Mucosa of descending colon (tissue), 3 donors: ENCODE measurements at regions not wholly inside any gene's neighbourhood (a gene's known extent, or its start where the extent isn't known, plus 50 kb on each side); places are given as distances from the start of the nearest gene placed in this dataset.

Experiments used
- ATAC-seq: fragments of 200-7000 bp; cut with Tn5 transposase; one replicate; pipeline ENCODE4 v1.9.1; 2020; ENCODE audit warnings: mild to moderate bottlenecking, moderate library complexity
- DNase-seq, 3 donors: peaks; one replicate each; pipeline ENCODE4 v3.0.0-alpha.2; 2020
- H3K36me3 ChIP-seq: fragments of 200-600 bp; one replicate; pipeline ENCODE4 v1.8.0; 2021; ENCODE audit warnings: low read depth, mild to moderate bottlenecking
- H3K4me1 ChIP-seq: fragments of 200-600 bp; one replicate; pipeline ENCODE4 v1.8.0; 2021; ENCODE audit warnings: low read depth, mild to moderate bottlenecking
- H3K4me3 ChIP-seq: fragments of 200-600 bp; one replicate; pipeline ENCODE4 v1.8.0; 2021; ENCODE audit warnings: mild to moderate bottlenecking
- H3K9me3 ChIP-seq: fragments of 200-600 bp; one replicate; pipeline ENCODE4 v1.8.0; 2021; ENCODE audit warnings: mild to moderate bottlenecking
- intact Hi-C, 2 donors: fragments of 100-400 bp; cut with DNase I in 1 of 2; cut with micrococcal nuclease in 1 of 2; formaldehyde crosslinking; loops; one replicate each; pipeline versions ENCODE4 v1.11.0 to v1.11.1; 2022; cut with DNase I, micrococcal nuclease
- TF ChIP-seq, protein P1 (sequence below): fragments of 200-600 bp; IDR thresholded peaks from one replicate; pipeline ENCODE4 v1.8.0; 2022; ENCODE audit warnings: antibody characterized with exemption, mild to moderate bottlenecking
- donor health status: DM: no; HTN: no; CAD: no; lungs with moderate emphysema.
- donor health status: DM: no; HTN: no; CAD: no.
- donor health status: DM: no; HTN: yes; CAD: no.

DNA sequence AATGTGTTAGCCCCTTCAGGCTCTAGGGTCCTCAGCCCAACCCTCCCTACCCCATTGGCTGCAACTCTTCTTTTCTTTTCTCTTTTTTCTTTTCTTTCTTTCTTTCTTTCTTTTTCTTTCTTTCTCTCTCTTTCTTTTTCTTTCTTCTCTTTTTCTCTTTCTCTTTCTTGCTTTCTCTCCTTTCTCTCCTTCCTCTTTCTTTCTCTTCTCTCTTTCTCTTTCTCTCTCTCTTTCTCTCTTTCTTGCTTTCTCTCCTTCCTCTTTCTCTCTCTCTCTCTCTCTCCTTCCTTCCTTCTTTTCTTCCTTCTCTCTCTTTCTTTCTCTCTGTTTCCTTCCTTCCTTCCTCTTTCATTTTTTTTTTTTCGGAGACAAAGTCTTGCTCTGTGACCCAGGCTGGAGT, 458.9 kb downstream of the TYW1 start:
- Histone ChIP-seq H3K4me3 (no peak overlapping the region), H3K4me1 (no peaks in the 10 kb centered on the region), H3K36me3 (no peaks in the 10 kb centered on the region), H3K9me3 (no peaks in the 10 kb centered on the region)
- DNase-seq (no peak), ATAC-seq (no peak)
- intact Hi-C loops = no loop called here
- TF ChIP-seq, protein P1, sequence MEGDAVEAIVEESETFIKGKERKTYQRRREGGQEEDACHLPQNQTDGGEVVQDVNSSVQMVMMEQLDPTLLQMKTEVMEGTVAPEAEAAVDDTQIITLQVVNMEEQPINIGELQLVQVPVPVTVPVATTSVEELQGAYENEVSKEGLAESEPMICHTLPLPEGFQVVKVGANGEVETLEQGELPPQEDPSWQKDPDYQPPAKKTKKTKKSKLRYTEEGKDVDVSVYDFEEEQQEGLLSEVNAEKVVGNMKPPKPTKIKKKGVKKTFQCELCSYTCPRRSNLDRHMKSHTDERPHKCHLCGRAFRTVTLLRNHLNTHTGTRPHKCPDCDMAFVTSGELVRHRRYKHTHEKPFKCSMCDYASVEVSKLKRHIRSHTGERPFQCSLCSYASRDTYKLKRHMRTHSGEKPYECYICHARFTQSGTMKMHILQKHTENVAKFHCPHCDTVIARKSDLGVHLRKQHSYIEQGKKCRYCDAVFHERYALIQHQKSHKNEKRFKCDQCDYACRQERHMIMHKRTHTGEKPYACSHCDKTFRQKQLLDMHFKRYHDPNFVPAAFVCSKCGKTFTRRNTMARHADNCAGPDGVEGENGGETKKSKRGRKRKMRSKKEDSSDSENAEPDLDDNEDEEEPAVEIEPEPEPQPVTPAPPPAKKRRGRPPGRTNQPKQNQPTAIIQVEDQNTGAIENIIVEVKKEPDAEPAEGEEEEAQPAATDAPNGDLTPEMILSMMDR = no peak

DNA sequence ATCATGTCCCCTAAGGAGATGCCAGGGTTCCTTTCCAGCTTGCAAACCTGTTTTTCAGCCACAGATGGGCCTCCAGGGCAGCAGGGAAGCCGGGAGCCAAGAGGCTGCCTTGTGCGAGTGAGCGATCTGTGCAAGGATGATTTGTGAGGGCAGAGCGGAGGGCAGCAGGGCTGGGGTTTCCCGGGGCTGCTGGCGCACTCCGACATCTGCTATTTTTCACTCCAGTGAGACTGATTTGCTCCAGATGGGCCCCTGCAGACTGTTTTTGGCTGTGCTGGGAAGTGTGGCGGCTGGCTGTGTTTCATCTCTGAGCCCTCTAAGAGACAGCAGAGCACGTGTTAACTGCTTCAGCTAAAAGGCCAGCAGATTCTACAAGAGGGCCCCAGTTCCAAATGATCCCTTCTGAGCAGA, 466.2 kb downstream of the TYW1 start:
- peak; percentile 4 to 49 (median 26) for DNase-seq
- intact Hi-C loops = no loop called here
- peak; percentile 13 for ATAC-seq
- TF ChIP-seq, protein P1 = no peak
- H3K36me3 ChIP-seq = no peaks in the 10 kb centered on the region
- H3K4me1 ChIP-seq = no peaks in the 10 kb centered on the region
- no peak overlapping the region for H3K4me3 ChIP-seq
- peaks cover 3% of the 10 kb centered on the region for H3K9me3 ChIP-seq

DNA sequence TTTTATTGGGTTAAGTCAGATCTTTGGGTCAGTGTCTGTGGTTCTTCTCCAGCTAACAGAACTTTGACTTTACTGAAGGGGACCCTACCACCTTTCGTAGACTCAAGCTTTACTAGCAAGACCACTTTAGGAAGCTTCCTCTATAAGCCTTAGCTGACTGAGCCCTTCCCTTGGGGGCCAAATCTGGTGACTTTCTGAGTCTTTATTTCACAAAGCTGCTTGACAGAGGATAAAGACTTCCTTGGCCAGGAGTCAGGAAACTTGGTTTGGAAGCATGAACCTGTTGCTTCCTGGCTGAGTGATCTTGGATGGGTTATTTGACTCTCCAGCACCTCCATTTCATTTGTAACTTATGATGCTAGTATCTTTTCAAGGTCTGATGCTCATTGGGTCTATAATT, 466.7 kb downstream of the TYW1 start:
- intact Hi-C loops = no loop called here
- ATAC-seq (no peak), DNase-seq (no peak)

DNA sequence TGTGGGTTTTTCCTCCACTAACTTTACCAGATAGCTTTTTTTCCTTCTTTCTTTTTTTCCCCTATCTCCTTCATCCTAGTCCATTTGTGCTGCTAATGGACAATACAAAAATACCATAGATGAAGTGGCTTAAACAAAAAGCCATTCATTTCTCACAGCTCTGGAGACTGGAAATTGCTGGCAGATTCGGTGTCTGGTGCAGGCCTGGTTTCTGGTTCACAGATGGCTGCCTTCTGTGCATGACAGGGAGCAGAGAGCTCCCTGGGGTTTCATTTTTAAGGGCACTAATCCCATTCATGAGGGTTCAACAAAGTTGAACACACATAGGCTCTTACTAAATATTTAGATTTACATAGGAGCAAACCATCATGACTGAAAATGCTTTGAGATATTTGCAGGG, 467.4 kb downstream of the TYW1 start:
- intact Hi-C loops = no loop called here

More for the DNA sequence above, 466.7 kb downstream of the TYW1 start:
- no peak overlapping the region for H3K4me3 ChIP-seq
- TF ChIP-seq, protein P1 = no peak
- no peaks in the 10 kb centered on the region for H3K4me1 ChIP-seq
- H3K9me3 ChIP-seq = peaks cover 3% of the 10 kb centered on the region
- no peaks in the 10 kb centered on the region for H3K36me3 ChIP-seq

DNA sequence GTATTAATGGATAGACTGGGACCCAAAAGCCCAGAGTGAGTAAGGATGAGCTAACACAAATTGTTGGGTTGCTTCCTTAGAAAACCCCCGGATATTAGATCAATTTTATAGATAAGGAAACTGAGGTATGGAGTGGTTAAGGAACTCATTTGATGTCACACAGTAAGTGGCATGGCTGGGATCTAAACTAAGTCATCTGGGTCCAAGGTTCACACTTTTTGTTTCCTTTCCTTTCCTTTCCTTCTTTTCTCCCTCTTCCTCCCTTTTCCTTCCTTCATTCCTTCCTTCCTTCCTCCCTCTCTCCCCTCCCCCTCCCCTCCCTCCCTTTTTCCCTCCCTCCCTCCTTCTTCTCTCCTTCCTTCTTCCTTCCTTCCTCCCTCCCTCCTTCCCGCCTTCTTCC, 469.5 kb downstream of the TYW1 start:
- intact Hi-C loops = no loop called here
- H3K9me3 ChIP-seq = peaks cover 3% of the 10 kb centered on the region
- ATAC-seq (no peak), DNase-seq (no peak)
- no peaks in the 10 kb centered on the region for H3K36me3 ChIP-seq
- H3K4me3 ChIP-seq = no peak overlapping the region
- TF ChIP-seq, protein P1 = no peak
- H3K4me1 ChIP-seq = no peaks in the 10 kb centered on the region

More for the DNA sequence above, 467.4 kb downstream of the TYW1 start:
- TF ChIP-seq, protein P1 = no peak
- H3K9me3 ChIP-seq = peaks cover 3% of the 10 kb centered on the region
- no peak for DNase-seq
- H3K36me3 ChIP-seq = no peaks in the 10 kb centered on the region
- H3K4me3 ChIP-seq = no peak overlapping the region
- no peak for ATAC-seq
- no peaks in the 10 kb centered on the region for H3K4me1 ChIP-seq

DNA sequence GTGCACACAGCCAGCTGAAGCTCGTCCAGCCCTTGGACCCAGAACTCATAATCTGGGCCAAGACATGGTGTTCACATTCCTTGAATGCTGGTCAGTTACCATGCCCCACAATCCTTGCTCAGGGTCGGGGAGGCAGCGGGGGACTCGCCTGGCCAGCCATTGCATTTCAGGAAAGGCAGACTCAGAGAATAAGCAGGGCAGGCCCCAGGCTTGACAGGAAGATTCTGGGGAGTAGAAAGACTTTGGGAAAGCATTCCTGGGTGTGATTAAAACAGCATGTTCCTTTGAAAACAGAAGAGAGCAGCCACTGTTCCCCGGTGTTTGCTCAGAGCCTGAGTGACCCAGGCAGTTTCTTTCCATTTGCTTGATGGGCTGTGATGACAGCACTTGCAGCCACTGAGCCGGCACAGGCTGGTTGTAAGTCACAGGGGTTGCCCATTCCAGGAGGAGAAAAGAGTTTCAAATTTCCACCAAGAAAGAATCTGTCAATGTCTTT, 473.7 kb downstream of the TYW1 start:
- H3K4me1 ChIP-seq = no peaks in the 10 kb centered on the region
- H3K9me3 ChIP-seq = no peaks in the 10 kb centered on the region
- no peak overlapping the region for H3K4me3 ChIP-seq
- H3K36me3 ChIP-seq = no peaks in the 10 kb centered on the region
- intact Hi-C loops = no loop called here
- TF ChIP-seq, protein P1 = no peak
- ATAC-seq (no peak), DNase-seq (no peak)
